ENCODE measurements at regions not wholly inside any gene's neighbourhood (a gene's known extent, or its start where the extent isn't known, plus 50 kb on each side); places are given as distances from the start of the nearest gene placed in this dataset.

- no peaks in the 10 kb centered on the region for H4K20me1 ChIP-seq (replicated peaks in 1 of 2; ENCODE audit: control insufficient read depth in 1 of 2, insufficient read depth in 2 of 2, low read length in 2 of 2)
- H3K9me3 ChIP-seq (ENCODE audit: insufficient read depth in 2 of 2, low read depth in 1 of 2, low read length in 1 of 2): no peaks in the 10 kb centered on the region
- no peak overlapping the region for H4K5ac ChIP-seq (ENCODE audit: insufficient read length, low read depth, low read length)
- H3K23me2 ChIP-seq (ENCODE audit: low read depth, low read length): no peaks in the 10 kb centered on the region
- no peak overlapping the region for H3K14ac ChIP-seq (ENCODE audit: insufficient read length)
- no peak overlapping the region for H4K8ac ChIP-seq (ENCODE audit: extremely low read depth, insufficient read depth, low read length)
- H3K27ac ChIP-seq (ENCODE audit: low read depth, low read length): no peak overlapping the region
- no peak overlapping the region for H2BK20ac ChIP-seq (ENCODE audit: low read length)
- H3K36me3 ChIP-seq (ENCODE audit: control insufficient read depth in 2 of 4, insufficient read depth in 4 of 4, low read length in 3 of 4): no peaks in the 10 kb centered on the region
- WGBS, 2 experiments (ENCODE audit: extremely low coverage in 1 of 2, insufficient coverage in 1 of 2, insufficient read length in 1 of 2, insufficient replicate concordance in 2 of 2, low coverage in 1 of 2, low lambda C conversion rate in 2 of 2, missing lambda C conversion rate in 1 of 2): 90% methylated on average over 6 of the region's 6 CpGs; no CpG with 5 or more reads in 1 of the 2 experiments
- H3K56ac ChIP-seq (replicated peaks; ENCODE audit: insufficient read length, low read depth, low read length): no peak overlapping the region
- TF ChIP-seq CHD2 (IDR thresholded peaks at IDR 0.05; ENCODE audit: low read length) (no peak), EZH2 (IDR thresholded peaks at IDR 0.05; ENCODE audit: low read depth, low read length, severe bottlenecking) (no peak)
- no peak overlapping the region for H2BK120ac ChIP-seq (replicated peaks; ENCODE audit: low read depth, low read length)
- H3K4me3 ChIP-seq (ENCODE audit: extremely low read depth in 1 of 4, insufficient read depth in 2 of 4, low read depth in 3 of 4, low read length in 4 of 4): no peak overlapping the region
- no peak overlapping the region for H2BK5ac ChIP-seq (ENCODE audit: low read depth, low read length)
- no peaks in the 10 kb centered on the region for H3K79me2 ChIP-seq (ENCODE audit: control insufficient read depth in 1 of 2, insufficient read depth in 2 of 2, low read length in 2 of 2)
- no peak overlapping the region for H3K4ac ChIP-seq (replicated peaks; ENCODE audit: insufficient read length, low read depth, low read length)
- ChIA-PET CTCF (ENCODE audit: partially characterized antibody) (interaction anchor here (1.6 kb wide), 1 partner anchor 143 kb away, joined by 4 read pairs; no protein-coding TSS in a partner anchor), POLR2A (ENCODE audit: partially characterized antibody) (no interaction called here)
- H3K18ac ChIP-seq (ENCODE audit: extremely low read depth, low read length): no peak overlapping the region
- H3K27me3 ChIP-seq (replicated peaks in 1 of 4; ENCODE audit: control insufficient read depth in 3 of 4, extremely low read depth in 1 of 4, insufficient read depth in 3 of 4, low read length in 3 of 4): peaks cover 0 to 1% (median 0%) of the 10 kb centered on the region in 4 experiments; a peak in 1 of 7 replicates
- DNase-seq (ENCODE audit: low read depth in 1 of 2, low spot score in 2 of 2): no peak
- FAIRE-seq: no peak
- no peak overlapping the region for H3K23ac ChIP-seq (ENCODE audit: insufficient read length)
- no peak overlapping the region for H2BK15ac ChIP-seq (ENCODE audit: low read length)
- H3K4me1 ChIP-seq (replicated peaks in 1 of 4; ENCODE audit: control insufficient read depth in 3 of 4, insufficient read depth in 4 of 4, low read length in 3 of 4): no peaks in the 10 kb centered on the region
- H2BK12ac ChIP-seq (ENCODE audit: low read depth, low read length): no peak overlapping the region
- no peak overlapping the region for H4K91ac ChIP-seq (replicated peaks; ENCODE audit: insufficient read length, low read length)
- H3K9ac ChIP-seq (replicated peaks in 1 of 4; ENCODE audit: extremely low read depth in 1 of 4, low read depth in 3 of 4, low read length in 3 of 4): no peak overlapping the region
- H2AFZ ChIP-seq (ENCODE audit: low read length): no peak overlapping the region
- H2AK5ac ChIP-seq (ENCODE audit: low read depth, low read length): no peak overlapping the region
- no peaks in the 10 kb centered on the region for H3K79me1 ChIP-seq (ENCODE audit: low read depth, low read length)
- no peak overlapping the region for H3K4me2 ChIP-seq (ENCODE audit: insufficient read depth in 1 of 2, low read depth in 2 of 2, low read length in 2 of 2)
These were observed 57.4 kb upstream of the RCN1 start for GRCh38 chr11:32033491-32033890.

Measured in H1 (cell line).